Stimulated activated CD4-positive, alpha-beta T cell treated with anti-CD3 and anti-CD28 coated beads, Interleukin-4, amount 100 ng/mL, for 1 hour (primary cell): ENCODE measurements at regions not wholly inside any gene's neighbourhood (a gene's known extent, or its start where the extent isn't known, plus 50 kb on each side); places are given as distances from the start of the nearest gene placed in this dataset.
"Not testable (repeated sequence)": the region's sequence is repeated elsewhere in the genome, so short reads cannot be mapped to it uniquely, and the experiment has no call there.

ENCODE experiments used
- DNase-seq: peaks from one replicate; pipeline ENCODE4 v3.0.0-alpha.2; 2020

DNA sequence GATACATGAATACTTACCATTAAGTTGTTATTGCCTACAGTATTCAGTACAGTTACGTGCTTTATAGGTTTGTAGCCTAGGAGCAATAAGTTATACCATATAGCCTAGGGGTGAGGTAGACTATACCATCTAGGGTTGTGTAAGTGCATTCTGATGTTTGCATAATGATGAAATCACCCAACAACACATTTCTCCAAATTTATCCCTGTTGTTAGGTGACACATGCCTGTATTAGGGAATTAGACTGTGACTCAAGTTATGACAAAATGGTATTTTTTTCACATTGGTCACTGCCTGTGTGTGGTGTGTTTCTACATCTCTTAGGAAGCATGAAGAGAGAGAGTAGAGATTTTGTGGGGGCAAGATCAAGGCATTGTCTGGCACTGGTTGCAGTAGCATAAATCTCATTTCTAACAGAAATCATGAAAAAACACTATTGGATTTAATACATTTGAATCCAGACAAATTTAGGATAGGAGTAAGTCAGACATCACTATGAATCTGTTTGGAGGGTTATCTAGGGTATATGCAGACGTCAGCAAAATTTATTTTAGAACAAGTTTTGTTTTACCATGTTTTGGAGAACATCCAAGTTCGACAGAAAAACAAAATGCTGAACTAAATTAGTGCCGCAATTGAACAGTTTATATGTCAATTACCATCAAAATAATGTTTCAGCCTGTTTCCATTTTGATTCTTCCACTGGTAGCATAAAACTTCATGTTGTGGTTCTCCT is 332.1 kb downstream of the LMO7 start:
- no peak for DNase-seq

DNA sequence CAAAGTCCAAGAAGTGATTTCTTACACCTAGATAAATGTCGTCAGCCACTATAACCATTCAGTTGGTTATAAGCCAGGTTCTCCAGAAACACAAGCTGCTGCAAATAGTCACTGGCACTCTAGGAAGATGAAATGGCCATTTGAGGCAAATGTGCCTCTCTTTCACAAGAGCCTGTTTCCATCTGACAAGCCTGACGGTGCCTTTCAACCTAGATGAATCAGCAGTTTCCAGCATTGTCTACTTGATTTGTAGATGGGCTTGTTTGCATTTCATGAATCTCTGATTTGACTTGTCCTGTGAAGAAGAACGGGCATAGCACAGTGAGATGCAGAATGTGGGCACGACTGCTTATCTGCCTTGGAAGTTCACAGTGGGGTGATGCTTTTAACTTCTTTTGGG is 327.2 kb downstream of the LMO7 start:
- no peak for DNase-seq

DNA sequence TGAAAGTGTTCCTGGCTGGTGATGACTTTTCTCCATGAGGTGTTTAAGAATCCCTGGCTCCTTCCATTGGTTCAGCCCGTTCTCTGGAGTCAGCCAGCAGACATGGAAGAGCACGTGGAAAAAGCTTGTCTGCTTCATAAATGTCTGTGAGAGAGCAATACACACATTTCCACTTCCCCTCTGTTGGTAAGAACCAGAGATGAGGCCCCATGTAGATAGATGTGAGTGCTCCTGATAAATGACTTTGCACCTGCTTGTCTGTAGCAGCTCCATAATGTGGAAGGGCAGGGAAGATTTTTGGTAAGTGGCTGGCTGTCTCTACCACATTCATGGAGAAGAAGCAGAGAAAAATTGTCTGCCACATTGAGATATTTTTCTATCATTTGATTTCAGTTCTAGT is 325.8 kb downstream of the LMO7 start:
- no peak for DNase-seq

DNA sequence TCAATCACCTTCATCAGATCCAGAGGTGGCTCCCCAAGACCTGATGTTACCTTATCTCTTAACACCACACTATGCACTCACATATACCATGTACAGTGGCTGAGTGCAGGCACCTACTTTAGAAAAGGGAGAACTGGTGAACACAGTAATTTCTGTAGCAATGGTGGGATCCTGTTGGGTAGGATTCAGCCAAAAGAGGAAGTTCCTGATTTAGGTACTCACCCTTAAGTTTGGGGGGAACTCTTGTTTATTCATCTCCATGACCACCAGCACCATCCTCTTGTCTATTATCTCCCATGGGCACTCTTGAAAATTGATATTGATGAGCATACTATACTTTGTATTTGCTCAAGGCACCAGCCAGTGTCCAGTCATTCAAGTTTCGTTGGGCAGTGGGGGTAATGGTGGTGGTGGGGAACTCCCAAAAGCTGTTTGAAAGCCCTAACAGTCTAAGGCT is 324.4 kb downstream of the LMO7 start:
- no peak for DNase-seq

DNA sequence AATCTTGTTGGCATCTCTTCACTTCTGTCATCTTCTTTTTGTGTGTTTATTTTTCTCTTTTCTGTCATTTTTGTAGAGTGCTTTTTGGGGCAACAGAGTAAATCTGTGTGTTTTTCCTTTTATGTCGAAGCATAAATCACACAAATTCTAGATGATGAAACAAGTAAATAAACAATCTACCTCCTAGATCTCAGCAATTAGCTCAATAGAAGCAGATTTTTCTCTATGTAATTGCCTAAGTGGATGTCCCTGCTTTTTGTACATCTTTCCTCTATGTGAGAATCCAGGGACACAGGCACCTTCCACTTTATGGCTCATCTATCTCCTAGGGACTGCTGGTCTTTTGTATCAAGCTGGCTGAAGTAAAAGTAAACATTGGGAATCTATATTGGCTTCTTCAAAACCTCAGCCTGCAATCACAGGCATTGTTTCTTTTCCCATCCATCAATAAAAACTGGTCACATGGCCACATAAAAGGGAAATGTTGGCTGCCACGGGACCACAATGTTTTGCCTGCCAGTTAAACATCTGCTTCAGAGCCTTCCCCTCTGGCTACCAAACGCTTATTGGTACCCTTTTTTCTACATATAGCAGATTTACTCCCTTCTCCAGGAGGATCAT is 323.8 kb downstream of the LMO7 start:
- DNase-seq = no peak

DNA sequence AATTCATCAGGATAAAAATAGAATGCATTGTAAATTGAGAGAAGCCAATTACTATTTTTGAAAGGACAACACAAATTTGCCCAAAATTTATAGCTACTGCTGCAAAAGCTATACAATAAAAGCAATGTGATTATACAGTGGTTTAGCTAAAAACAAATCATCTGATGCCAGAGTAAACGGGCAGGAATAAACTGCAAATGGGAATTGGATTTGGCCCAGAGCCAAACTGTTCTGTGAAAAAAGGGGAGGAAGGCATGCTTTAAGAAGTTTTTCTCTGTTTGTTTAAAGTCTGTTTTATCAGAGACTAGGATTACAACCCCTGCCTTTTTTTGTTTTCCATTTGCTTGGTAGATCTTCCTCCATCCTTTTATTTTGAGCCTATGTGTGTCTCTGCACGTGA is 317.5 kb downstream of the LMO7 start:
- not testable (repeated sequence) for DNase-seq

DNA sequence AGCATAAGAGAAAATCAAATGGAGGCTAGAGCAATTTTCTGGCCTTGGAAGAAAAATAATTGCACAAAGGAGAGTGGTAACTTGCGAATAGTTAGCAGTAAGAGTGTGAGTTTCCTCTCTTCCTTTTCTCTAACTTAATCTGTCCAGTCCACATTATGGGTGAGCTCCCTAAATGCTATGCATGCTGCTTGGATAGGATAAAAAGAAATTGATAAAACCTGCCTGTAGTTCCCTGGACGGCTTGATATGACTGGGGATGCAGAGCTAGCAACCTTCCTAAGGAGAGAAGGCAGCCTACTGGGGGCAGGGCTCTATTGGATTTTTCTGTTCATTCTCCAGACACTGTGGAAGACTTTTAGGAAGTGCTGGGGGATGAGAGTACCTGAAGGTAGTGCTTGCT is 311.3 kb downstream of the LMO7 start:
- no peak for DNase-seq

DNA sequence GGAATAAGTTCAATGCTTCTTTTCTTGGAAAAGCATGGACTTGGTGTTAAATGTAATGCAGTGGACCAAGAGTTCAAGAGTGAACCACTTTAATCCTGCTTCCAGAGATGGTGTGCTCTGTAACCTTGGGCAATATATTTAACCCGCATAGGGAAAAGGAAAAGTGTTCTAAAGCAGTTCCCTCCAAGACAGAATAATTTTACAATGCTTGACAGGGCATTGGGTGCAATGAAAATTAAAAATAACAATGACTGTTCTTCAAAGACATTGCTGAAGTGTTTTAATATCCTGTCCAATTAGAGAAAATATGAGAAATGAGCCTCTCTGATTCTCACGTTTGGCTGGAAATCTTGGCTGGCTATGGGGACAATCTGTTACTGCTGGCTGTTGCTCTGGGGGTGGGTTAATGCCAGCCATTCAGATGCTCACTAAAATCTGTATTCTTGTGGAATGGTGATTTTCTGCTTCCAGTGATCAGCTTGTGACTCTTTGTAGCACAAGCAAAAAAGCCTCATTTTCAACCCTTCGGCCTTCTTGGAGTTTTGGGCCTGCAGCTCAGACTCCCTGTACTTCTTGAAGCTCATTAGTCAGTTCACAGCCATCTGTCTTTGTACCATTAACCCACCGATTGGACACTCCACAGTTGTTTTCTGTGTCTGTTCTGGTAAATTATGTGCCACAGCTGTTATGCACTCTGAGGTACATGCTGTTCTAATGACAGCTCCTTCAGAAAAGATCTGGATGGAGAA is 310.6 kb downstream of the LMO7 start:
- no peak for DNase-seq

DNA sequence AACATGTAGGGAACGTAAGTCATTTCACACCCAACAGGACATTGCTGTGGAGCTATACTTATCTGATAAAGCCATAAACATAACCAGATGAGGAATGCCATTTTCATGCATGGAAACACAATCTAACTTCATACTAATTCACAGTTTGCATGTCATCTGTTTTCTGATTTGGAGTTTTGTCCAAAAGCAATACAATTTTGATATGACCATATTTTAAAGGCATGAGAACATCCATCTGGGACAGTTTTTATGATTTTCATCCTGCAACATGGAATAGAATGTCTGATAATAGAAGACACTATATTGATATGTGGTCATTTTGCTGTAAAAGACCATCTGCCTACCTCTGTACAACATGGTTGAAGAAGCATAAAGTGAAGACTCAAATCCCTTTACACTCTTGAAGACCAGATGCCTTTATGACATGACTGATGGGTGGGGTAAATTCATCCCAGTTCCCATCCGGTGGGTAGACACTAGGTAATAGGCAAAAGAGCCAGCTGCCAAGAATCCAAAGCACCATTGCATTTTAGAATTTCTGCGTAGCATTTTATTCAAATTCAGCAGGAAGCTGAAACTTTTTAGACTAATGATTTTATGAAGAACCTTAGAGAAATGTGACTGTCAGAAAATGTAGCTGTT is 309.8 kb downstream of the LMO7 start:
- no peak for DNase-seq

DNA sequence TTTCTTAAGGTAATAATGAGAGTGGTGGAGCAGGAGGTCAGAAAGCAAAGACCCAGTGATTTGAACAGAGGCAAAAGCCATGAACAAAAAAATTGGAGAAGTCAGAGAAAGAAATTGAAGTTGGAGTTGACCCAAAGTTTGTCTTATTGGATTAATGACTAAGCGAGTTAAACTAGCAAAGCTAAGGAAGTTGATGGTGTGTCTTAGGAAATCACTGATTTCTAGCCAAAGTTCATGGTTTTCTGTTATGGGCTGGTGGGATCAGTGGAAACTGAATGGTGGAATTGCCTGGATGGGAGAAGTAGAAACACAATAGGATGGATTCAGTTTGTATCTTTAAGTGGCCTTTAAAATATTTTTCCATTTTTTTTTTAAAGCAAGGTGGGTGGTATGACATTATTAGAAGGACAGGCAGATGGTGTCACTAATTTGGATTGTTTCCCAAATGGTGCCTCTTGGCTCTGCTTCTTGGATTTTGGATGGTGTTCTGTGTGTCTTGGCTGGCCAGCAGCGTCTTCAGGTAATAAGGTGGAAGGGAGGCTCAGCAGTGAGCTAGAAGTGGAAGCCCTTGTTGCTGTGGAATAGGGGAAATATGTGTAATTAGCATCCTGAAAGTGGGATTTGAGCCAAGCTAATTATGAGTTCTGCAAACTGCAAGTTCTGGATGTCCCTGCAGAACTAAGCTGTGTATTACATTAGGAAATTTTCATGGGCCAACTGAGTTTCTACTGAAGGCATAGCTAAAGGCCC is 302.9 kb downstream of the LMO7 start:
- no peak for DNase-seq

DNA sequence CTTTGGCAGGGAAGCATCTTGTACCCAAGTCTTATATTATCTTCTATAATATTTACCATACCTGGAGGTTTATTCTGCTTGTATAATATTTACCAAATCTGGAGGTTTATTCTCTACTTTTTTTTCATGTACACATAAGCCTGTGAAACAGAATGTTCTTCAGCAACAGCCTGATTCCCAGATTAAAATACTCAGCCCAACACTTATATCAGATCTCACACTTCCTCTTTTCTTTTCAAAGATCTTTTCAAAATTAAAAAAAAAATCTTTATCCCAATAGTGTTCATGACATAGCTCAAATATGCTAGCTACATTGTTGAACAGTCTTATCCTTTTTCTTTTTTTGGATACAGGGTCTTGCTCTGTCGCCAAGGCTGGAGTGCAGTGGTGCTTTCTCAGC is 300.7 kb downstream of the LMO7 start:
- DNase-seq = no peak

DNA sequence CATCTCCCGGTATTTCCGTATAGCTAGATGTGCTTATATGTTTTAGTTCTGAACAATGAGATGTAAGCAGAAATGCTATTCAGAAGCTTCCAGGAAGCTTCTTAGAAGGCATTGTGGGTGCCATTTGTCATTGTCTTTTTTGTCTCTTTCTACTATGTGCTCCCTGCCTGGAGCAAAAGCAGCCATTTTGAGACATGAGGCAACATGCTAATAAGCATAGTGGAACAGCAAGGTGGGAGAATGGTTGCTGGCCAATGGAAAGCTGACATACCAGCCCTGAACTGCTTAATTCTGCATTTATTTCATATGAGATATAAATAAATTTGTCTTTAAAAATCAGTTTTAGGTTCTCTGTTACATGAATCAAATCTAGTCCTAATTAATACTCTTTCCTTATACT is 299.7 kb downstream of the LMO7 start:
- no peak for DNase-seq

DNA sequence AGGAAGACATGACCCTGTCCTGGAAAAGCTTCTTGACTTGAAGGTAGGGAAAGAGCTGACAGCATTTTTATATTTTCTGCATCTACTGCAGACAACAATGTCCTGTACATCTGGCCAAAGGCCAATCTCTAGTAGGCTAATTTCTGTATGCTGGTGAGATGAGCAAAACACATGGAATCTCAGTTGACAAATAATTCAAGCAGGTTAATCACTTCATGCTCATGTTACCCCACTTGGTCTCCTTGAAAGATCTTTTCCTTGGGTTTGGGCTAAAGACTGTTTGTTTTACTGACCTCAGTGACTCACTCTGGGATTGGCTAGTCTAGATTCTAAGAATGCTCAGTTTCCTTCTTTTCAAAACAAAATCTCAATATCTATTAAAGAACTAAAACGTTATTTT is 298.8 kb downstream of the LMO7 start:
- no peak for DNase-seq

DNA sequence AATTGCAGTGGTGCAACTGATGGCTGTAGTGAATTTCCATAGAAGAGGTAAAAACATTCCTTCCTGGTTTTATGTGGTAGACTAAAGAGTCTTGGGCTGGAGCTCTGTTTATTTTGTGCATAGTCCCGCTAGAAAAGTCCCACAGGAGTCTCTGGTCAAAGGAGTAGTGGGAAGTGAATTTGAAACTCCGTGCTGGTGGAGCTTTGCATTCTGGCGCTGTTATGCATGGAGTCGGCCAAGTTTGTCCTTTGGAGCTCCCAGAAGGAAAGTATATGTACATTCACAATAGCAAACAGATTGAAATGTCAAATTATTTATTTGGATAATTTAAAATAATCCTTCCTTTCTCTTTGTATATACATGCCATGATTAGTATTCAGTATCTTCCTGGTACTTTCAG is 296.5 kb downstream of the LMO7 start:
- DNase-seq = no peak

DNA sequence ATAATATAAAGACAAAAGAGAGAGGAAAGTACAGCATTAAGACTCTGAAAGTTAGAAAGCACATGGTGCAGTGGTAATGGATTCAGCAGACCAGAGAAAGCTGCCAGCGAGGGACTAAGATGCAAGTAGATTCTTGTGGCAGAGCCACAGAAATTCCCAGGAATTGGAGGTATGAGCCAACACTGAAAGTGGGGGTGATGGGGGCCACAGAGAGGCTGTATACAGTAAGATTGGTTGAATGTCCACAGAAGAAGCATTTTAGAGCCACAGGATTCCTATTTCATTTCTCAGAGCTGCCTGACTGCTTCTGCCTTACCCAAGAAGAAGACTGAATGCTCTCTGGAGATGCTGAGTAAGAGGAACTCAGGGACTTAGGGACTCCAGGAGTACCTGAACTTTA is 295.0 kb downstream of the LMO7 start:
- no peak for DNase-seq

DNA sequence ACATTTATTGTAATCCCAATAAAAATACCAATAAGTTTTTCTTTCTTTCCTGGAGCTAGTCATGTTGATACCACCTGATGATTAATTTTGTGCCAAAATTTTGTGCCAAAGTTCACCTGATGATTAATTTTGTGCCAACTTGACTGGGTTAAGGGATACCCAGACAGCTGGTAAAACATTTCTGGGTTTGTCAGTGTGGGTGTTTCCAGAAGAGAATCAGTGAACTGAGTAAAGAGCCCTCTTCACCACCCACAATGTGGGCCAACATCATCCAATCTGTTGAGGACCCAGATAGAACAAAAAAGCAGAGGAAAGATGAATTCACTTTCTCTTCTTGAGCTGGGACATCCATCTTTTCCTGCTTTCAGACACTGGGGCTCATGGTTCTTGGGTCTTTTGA is 292.9 kb downstream of the LMO7 start:
- no peak for DNase-seq

DNA sequence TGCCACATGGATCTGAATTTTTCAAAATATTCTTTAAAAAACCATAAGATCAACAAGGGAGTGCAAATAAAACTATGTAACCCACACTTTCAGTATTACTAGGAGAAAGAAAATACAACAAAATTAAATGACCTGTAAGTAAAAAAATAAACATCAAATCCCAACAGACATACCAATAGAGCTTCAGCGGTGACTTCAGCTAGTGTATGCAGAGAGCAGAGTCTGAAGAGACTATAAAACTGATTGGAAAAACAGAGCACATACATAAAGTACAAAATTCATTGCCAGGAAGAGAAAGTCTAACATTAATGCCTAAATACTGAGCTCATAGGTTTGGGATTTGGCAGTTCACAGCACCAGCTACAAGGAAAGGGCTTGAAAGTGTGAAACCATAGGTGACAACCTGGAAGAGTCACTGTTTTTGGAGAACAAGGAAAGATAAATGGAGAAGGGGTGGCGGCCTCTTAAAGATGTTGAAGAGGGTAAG is 291.1 kb downstream of the LMO7 start:
- no peak for DNase-seq

DNA sequence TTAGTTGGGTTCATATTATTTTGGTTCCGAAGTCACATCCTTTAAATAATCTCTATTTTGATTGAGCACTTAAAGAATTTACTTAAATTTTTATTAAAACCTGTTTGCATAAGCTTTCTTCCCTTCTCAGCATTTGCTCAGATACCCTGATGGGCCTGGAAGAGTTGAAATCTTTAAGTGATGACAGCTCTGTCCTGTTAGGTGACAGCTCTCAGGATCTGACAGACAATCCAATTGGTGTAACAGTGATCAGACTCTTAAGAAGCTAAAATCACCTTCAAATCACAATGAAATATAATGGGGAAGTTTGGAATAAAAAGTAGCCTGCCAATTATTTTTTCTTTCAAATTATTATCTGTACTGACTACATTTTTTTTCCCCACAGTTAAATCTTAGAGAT is 284.4 kb downstream of the LMO7 start:
- no peak for DNase-seq

DNA sequence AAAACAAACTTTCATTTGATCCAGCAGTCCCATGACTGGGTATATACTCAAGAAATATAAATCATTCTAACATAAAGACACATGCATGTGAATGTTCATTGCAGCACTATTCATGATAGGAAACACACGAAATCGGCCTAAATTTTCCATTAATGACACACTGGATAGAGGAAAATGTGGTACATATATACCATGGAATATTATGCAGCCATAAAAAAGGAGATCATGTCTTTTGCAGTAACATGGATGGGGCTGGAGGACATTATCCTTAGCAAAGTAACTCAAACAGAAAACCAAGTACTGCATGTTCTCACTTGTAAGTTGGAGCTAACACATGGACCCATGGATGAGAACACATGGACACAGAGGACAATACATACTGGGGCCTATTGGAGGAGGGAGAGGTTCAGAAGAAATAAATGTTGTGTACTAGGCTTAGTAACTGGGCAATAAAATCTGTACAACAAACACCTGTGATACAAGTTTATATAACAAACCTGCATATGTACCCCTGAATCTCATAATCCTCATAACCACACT is 283.6 kb downstream of the LMO7 start:
- no peak for DNase-seq

DNA sequence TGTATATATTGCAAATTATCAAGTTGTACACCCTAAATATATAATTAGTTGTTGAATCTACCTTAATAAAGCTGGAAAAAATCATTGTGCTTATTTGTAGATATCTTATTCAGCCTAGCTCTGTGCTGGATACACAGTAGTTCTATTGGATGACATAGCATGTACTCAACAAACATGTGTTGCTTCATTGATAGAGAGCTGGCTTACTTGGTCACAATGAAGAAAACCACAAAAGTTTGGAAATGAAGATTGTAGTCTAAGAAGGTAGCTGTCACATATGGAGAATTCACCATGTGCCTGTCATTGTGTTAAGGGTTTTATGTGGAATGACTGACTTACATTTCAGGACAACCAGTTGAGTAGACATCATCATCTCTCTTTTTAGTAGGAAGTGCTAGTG is 278.9 kb downstream of the LMO7 start:
- DNase-seq = no peak

DNA sequence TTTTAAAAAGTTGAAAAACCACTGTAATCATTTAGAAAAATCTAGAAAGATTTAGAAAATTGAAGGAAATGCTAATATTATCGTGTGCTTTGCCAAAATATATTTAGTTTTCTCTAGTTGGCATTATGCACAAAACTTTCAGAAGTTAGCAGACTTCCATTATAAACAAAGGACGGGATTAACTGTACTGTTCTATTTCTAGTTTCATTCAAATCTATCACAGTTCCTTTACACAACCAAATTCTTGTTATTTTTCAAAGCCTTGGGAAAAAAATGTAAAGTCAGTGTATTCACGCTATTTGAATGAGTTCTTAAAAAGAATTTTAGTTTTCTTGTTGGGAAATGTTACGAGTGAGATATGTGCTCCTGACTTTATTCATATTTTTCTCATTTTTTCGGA is 277.8 kb downstream of the LMO7 start:
- no peak for DNase-seq

DNA sequence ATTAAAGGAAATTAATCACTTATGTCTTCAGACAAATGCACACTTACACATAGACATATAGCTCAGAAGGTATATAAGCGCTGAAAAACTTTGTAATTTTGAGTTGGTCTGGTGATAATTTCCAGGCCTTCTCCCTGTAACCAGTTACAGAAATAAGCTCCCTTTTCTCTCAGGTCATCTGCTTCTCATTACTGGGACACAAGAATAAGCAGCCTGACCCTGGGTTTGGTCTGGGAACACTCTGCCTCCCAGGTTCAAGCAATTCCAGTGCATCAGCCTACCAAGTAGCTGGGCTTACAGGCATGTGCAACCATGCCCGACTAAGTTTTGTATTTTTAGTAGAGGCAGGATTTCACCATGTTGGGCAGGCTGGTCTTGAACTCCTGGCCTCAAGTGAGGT is 274.5 kb downstream of the LMO7 start:
- no peak for DNase-seq
